SIG-M5 (cell line): ENCODE measurements at regions not wholly inside any gene's neighbourhood (a gene's known extent, or its start where the extent isn't known, plus 50 kb on each side); places are given as distances from the start of the nearest gene placed in this dataset.

Experiments used
- DNase-seq: peaks from one replicate; lab custom pipeline; 2025; lab: John Stamatoyannopoulos, UW

GRCh38 chr6:9942131-9942530 is 472.7 kb downstream of the TFAP2A start:
- no peak for DNase-seq

- DNase-seq = no peak
Observed at GRCh38 chr6:9938801-9939200, 476.1 kb downstream of the TFAP2A start.

GRCh38 chr6:9937031-9937763 is 477.7 kb downstream of the TFAP2A start:
- no peak for DNase-seq

- no peak for DNase-seq
Observed at GRCh38 chr6:9936551-9936950, 478.3 kb downstream of the TFAP2A start.

GRCh38 chr6:9933677-9934076 is 481.2 kb downstream of the TFAP2A start:
- DNase-seq = no peak

GRCh38 chr6:9927275-9927674 is 487.6 kb downstream of the TFAP2A start:
- DNase-seq = no peak

GRCh38 chr6:9924971-9925370 is 489.9 kb downstream of the TFAP2A start:
- DNase-seq = no peak

- DNase-seq = no peak
Observed at GRCh38 chr6:9921366-9921765, 493.5 kb downstream of the TFAP2A start.

- no peak for DNase-seq
Observed at GRCh38 chr6:9914951-9915350, 499.9 kb downstream of the TFAP2A start.

- no peak for DNase-seq
Observed at GRCh38 chr6:9901376-9901775, 513.5 kb downstream of the TFAP2A start.

- DNase-seq = no peak
Observed at GRCh38 chr6:9896806-9897205, 518.1 kb downstream of the TFAP2A start.

GRCh38 chr6:9890893-9891292 is 524.0 kb downstream of the TFAP2A start:
- DNase-seq = no peak

- DNase-seq = no peak
Observed at GRCh38 chr6:9890469-9890868, 524.4 kb downstream of the TFAP2A start.

- DNase-seq = no peak
Observed at GRCh38 chr6:9878535-9878934, 536.3 kb downstream of the TFAP2A start.

GRCh38 chr6:9875605-9876353 is 539.1 kb downstream of the TFAP2A start:
- no peak for DNase-seq

GRCh38 chr6:9862603-9863167 is 552.2 kb downstream of the TFAP2A start:
- DNase-seq = no peak

- no peak for DNase-seq
Observed at GRCh38 chr6:9851541-9852380, 563.1 kb downstream of the TFAP2A start.

- no peak for DNase-seq
Observed at GRCh38 chr6:9851006-9851405, 563.9 kb downstream of the TFAP2A start.

- DNase-seq = no peak
Observed at GRCh38 chr6:9848094-9848493, 566.8 kb downstream of the TFAP2A start.

GRCh38 chr6:9841886-9842725 is 572.8 kb downstream of the TFAP2A start:
- no peak for DNase-seq

- no peak for DNase-seq
Observed at GRCh38 chr6:9834233-9834632, 580.6 kb downstream of the TFAP2A start.
